ENCODE measurements at regions not wholly inside any gene's neighbourhood (a gene's known extent, or its start where the extent isn't known, plus 50 kb on each side); places are given as distances from the start of the nearest gene placed in this dataset.

- TF ChIP-seq REST (IDR thresholded peaks at IDR 0.05; ENCODE audit: borderline replicate concordance), result no peak
- TF ChIP-seq CTCF (IDR thresholded peaks at IDR 0.05; ENCODE audit: poor library complexity, severe bottlenecking), result no peak
- no peak for TF ChIP-seq EP300 (conservative IDR thresholded peaks at IDR 0.05; ENCODE audit: poor library complexity, severe bottlenecking)
- no peak for TF ChIP-seq POLR2AphosphoS5 (IDR thresholded peaks at IDR 0.05)
- TF ChIP-seq RAD21 (conservative IDR thresholded peaks at IDR 0.05), result no peak
- no peak for TF ChIP-seq SMC3 (conservative IDR thresholded peaks at IDR 0.05; ENCODE audit: poor library complexity)
- TF ChIP-seq EZH2 (IDR thresholded peaks at IDR 0.05; ENCODE audit: borderline replicate concordance, insufficient read depth, low read length, poor library complexity, severe bottlenecking), result no peak
Measured at GRCh38 chr5:167286891-167287290, 1004.6 kb upstream of the WWC1 start.
